ENCODE measurements at regions not wholly inside any gene's neighbourhood (a gene's known extent, or its start where the extent isn't known, plus 50 kb on each side); places are given as distances from the start of the nearest gene placed in this dataset.
"Not testable (repeated sequence)": the region's sequence is repeated elsewhere in the genome, so short reads cannot be mapped to it uniquely, and the experiment has no call there.

DNA sequence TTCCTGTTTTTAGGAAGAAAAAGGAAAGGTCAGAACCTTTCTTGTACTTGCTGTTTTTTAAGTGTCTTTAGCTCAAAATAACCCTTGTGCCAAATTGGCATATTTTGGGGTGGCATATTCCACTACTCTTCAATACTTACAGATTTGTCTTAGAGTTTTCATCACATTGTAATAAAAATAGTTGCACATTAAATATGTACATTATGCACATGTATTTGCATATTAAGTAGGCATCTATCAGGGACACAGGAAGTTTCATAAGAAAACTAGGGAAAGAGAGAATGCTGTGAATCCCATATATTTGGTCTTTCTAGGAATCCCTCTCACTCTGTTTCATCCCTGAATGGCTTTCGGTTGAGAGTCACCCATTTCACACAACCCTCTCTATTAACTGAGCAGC lies 139.6 kb downstream of the LARP7 start:
- no peak for DNase-seq

GRCh38 chr4:112778520-112778919 lies 141.6 kb downstream of the LARP7 start:
- DNase-seq = no peak

- DNase-seq = no peak
Observed at GRCh38 chr4:112793033-112793432, 156.1 kb downstream of the LARP7 start.

GRCh38 chr4:112800001-112800400 lies 163.1 kb downstream of the LARP7 start:
- DNase-seq = no peak

DNA sequence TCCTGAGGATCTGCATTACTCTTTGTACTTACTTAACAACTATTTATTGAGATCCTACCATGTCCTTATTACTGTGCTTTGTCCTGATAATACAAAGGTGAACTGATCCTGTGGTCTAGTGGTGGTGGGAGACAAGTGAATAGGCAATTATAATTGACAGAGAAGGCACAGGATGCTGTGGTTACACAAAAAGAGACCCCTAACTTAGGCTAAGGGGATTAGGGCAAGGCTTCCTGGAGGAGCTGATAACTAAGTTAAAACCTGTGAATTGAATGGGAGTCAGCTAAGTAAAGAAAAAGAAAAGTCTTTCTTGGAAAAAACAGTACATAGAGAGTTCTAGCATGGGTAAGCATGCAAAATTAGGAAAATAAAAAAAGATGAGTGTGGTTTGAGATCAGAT lies 164.4 kb downstream of the LARP7 start:
- no peak for DNase-seq

- DNase-seq = peak; percentile 2
Observed at GRCh38 chr4:112802780-112803179, 165.8 kb downstream of the LARP7 start.

- DNase-seq = no peak
Observed at GRCh38 chr4:112807083-112807482, 170.1 kb downstream of the LARP7 start.

GRCh38 chr4:112808001-112808400 lies 171.1 kb downstream of the LARP7 start:
- DNase-seq = no peak

DNA sequence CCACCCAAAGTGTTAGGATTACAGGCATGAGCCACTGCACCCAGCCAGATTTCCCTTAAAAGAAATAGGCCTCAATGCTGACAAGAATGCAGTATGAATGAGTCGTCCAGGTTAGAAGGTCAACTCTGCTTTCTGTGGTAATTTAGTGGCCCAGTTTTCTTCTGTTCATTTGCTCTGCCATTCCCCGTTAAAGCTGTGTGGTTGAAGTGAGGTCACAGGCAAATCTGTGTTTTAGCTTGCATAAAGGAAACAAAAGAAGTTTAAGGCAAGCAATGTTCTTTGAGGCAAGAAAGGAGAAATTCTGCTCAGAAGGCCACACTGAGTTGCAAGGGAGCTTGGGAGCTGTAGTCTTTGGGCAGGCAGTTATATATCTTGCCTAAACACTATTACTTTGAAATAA lies 176.8 kb downstream of the LARP7 start:
- no peak for DNase-seq

GRCh38 chr4:112817933-112818593 lies 181.1 kb downstream of the LARP7 start:
- peak; percentile 74 for DNase-seq

- no peak for DNase-seq
Observed at GRCh38 chr4:112818594-112818965, 181.6 kb downstream of the LARP7 start.

- no peak for DNase-seq
Observed at GRCh38 chr4:112819729-112820128, 182.8 kb downstream of the LARP7 start.

- DNase-seq = no peak
Observed at GRCh38 chr4:112823156-112823555, 186.2 kb downstream of the LARP7 start.

DNA sequence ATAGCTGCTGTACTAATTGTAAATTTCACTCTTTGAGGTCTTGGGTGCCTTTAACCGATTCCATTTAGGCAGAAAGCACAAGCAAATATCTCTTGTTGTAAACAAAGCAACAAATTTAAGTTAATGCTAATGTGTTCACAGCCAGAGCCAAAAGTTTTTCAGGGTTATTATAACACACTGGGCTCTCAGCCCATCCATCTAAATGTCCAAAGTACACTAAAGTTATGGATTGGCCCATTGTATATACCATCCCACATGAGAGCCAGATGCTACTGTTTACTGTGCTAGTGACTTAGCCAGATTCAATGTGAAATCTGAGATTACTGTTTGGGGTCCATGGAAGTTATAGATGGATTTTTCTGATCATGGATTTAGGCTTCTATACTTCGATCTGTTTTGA lies 186.7 kb downstream of the LARP7 start:
- DNase-seq = no peak

GRCh38 chr4:112830753-112831386 lies 193.9 kb downstream of the LARP7 start:
- DNase-seq = no peak

DNA sequence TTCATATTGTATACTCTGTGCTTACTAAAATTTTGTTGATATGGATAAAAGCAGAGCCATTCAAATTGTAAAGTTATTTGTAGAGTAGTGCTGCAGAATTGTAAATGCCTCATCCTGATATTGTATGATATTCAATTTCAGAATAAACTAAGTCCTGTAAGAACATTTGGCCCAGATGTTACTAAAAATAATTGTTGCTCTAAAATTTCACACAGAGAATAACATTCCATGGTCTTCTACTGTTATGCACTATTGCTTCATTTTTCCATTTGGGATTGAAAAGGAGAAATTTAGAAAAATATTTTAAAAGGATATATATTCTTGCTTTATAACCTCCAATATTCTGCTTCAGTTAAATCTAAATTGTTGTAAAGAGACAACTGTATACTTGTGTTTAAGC lies 195.6 kb downstream of the LARP7 start:
- DNase-seq = no peak

GRCh38 chr4:112836895-112837294 lies 200.0 kb downstream of the LARP7 start:
- no peak for DNase-seq

DNA sequence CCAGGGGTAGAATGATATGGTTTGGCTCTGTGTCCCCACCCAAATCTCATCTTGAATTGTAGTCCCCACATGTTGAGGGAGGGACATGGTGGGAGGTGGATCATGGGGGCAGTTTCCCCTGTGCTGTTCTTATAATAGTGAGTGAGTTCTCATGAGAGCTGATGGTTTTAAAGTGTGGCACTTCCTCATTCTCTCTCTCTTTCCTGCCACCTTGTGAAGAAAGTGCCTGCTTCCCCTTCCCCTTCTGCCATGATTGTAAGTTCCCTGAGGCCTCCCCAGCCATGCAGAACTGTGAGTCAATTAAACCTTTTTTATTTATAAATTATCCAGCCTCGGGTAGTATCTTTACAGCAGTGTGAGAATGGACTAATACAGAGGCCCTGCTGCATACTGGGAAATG lies 201.1 kb downstream of the LARP7 start:
- not testable (repeated sequence) for DNase-seq

DNA sequence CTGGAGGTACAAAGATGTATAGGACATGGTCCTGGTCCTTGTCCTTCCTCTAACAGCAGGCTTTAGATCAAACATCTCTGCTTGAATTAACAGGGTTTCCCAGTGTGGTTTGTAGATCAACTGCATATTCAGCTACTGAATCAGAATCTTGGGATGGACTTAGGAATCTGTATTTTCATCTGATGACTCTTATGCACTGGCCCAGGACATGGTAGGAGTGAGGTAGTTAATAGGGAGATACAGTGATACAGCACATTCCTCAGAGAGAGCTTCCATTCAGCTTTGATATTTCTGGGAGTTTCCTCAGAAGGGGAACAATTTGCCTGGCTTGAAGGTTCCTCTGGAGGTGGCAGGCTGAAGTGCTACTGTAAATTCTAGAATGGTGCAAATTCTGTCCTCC lies 203.1 kb downstream of the LARP7 start:
- DNase-seq = no peak

DNA sequence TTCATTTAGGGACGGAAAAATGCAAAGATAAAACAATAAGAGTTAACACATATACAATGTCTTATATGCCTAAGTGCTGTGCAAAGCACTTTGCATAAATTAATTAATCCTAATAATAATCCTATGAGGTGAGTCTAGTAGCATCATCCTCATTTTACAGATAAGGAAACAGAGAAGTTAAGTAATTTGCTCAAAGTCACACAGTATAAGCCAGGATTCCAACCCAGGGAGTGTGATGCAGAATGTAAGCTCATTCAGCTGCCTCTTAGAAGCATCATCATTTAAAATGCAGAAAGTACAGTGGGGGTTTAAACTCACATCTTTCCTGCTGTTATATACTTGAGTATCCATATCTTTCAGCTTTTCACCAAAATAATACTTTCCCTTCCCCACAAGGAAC lies 203.7 kb downstream of the LARP7 start:
- DNase-seq = no peak

DNA sequence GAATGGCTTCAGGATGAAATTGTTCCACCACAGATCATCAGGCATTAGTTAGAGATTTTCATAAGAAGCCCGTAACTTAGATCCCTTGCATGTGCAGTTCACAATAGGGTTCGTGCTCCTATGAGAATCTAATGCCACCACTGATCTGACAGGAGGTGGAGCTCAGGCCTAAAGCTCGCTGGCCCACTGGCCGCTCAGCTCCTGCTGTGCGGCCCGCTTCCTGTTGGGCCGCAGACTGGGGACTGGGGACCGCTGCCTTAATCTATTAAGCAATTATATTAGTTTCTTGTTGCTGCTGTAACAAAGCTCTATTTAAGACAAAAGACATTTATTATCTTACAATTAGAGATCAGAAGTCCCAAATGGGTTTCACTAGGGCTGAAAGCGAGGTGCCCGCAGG lies 205.6 kb downstream of the LARP7 start:
- DNase-seq = no peak

GRCh38 chr4:112845386-112845785 lies 204.1 kb upstream of the ANK2 start:
- DNase-seq = no peak

DNA sequence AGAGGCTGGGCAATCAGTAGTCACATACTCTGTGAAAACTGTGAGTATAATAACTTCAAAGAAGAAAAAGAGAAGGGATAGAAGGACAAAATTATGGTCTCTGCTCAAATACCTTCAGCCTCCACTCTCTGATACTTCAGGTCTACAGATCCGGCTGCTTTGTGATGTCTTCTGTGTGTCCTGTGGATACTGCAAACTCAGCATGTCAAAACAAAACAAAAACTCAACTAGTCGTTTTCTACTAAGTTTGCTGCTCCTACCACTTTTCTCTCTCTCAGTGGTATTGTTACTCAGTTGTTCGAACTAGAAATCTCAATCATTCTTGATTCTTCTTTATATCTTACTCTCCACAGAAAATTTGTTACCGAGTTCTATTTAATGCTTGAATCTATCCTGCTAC lies 202.4 kb upstream of the ANK2 start:
- DNase-seq = no peak

- no peak for DNase-seq
Observed at GRCh38 chr4:112847781-112848180, 201.7 kb upstream of the ANK2 start.

DNA sequence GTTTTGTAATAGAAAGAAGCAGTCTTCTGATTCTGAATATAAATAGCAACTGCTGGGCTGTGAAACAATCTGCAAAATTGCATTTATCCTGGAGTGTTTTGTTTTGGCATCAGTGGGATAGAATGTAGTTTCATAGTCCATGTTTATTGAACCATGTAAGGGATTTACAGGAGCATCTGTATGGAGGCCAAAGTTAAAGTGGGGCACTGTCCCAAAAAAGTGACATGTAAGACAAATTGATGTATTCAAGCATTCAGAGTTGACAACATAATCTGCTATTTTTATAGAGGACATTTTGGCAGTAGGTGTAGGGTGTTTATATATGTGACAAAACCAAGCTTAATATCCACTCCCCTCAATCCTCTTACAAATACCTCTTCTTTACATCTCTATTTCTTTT lies 200.5 kb upstream of the ANK2 start:
- no peak for DNase-seq

Data from NCI-H2227 treated with DMSO at 0.1 percent for 48 hours (cell line).